Activated CD4-positive, alpha-beta T cell treated with anti-CD3 and anti-CD28 coated beads, Interleukin-10, Interleukin-2, amounts not matched to agents 100 ng/mL and 50 ng/mL, durations not matched to agents 16 hours and 8 hours (primary cell): ENCODE measurements at regions not wholly inside any gene's neighbourhood (a gene's known extent, or its start where the extent isn't known, plus 50 kb on each side); places are given as distances from the start of the nearest gene placed in this dataset.
A peak's percentile ranks its signal among the peaks of the same experiment; 100 is the strongest.

Experiments used
- DNase-seq: peaks from one replicate; pipeline ENCODE4 v3.0.0-alpha.2; 2020

GRCh38 chr3:106806964-106807363 lies 570.3 kb upstream of the CCDC54 start:
- no peak for DNase-seq

- no peak for DNase-seq
Measured at GRCh38 chr3:106809041-106809440, 568.2 kb upstream of the CCDC54 start.

DNA sequence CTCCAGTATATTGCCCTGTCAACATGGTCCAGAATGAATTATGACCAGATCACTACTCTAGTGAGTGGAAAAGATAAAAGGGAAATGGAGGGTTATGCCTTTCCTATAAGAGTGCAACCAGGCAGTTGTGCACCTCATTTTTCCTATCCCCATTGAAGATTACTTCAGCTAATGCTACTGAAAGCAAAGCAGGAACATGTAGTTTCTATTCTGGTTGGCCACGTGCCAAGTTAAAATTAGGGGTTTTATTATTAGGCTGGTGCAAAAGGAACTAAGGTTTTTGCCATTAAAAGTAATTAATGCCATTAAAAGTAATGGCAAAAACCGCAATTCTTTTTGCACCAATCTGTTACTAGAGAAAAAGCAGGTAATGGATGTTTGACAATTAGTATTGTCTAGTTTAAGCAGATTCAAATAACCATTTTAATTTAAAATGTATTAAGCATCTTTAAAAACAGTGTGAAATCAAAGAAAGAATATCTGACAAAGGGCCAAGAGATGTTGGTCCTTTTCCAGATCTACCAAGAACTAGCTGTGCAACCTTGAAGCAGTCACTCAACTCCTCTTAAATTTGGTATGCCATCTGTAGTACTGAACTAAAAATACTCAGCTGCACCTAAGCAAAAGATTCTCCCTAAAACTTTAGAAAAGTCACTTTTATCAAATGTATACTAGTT lies 567.5 kb upstream of the CCDC54 start:
- DNase-seq: no peak

GRCh38 chr3:106810300-106810875 lies 566.9 kb upstream of the CCDC54 start:
- no peak for DNase-seq

DNA sequence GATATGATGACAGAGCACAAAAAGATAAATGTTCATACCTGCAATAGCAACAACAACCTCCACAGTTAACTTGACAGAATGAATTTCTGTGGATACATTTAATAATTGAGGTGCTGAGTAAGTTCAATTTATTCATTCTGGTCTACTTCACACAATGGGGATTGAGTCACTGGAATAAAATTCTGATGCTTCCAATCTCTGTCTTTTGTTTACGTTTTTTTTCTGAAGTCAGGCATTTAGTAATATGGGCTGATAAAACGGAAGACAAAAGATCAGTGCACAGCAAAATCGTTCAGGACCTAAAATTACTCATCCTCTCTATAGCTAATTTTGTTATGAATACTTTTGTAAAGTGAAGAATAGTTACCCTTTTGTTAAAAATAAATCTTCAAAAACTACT lies 565.9 kb upstream of the CCDC54 start:
- no peak for DNase-seq

- no peak for DNase-seq
Measured at GRCh38 chr3:106813742-106814141, 563.5 kb upstream of the CCDC54 start.

- DNase-seq: no peak
Measured at GRCh38 chr3:106814231-106814630, 563.0 kb upstream of the CCDC54 start.

DNA sequence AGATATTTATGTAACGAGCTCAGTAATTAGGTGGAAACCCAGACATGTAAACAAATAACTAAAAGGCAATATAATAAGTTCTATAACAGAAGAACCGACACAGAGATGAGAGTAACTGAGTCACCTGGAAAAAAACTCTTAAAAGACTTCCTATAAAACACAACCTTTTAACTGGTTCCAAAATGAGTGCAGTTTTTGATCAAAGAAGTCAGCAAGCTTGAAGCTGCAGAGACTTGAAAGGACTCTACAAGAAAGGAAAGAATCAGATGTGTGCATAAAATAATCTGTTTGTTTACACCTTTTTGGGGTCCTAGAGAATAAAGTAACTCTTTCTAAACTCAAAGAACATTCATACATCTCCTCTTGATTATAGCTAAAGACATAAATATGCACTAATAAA lies 560.4 kb upstream of the CCDC54 start:
- no peak for DNase-seq

DNA sequence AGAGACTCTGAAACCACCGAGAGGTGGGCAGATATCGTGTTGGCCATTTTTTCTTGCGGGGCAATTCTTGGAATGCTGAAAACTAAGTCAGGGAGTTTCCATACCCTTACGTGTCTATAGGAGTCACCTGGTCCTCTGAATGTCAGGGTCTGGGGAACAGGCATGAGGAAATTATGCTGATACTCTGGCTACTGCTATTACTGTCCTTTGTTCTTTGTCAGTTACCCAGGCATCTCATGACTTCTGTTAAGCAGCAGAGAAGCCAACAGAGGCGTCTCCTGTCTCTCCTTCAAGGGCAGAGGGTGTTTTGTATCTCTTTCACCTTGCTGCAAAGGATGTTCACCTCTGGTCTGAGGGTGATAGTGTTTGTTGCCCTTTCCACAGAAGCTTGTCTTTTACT lies 559.5 kb upstream of the CCDC54 start:
- no peak for DNase-seq

- DNase-seq: no peak
Measured at GRCh38 chr3:106819440-106819839, 557.8 kb upstream of the CCDC54 start.

DNA sequence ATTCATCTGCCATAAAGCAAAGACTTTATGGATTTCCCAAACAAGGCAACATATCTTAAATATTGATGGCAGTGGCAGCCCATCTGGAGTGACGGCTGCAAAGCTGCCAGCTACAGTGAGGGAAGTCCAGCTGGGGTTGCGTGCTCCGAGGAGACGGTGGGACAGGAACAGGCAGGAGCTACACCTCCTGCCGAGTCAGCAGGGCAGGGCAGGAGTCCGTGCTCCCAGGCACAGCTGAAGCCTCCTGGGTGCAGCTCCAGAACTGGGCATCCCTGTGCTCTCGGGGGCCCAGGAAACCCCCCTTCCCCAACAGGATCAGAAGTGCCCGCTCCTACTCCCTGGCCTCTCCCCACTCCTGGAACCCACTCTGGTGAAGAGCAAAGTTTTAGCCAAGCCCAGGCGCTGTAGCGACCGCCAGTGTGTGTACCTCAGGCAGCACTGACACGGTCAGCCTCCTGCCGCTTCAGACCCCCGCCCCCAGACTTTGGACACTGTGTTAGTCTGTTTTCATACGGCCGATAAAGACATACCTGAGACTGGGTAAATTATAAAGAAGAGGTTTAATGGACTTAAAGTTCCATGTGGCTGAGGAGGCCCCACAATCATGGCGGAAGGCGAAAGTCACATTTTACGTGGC lies 556.4 kb upstream of the CCDC54 start:
- DNase-seq: no peak

GRCh38 chr3:106821801-106822200 lies 555.4 kb upstream of the CCDC54 start:
- DNase-seq: no peak

GRCh38 chr3:106822204-106822603 lies 555.0 kb upstream of the CCDC54 start:
- no peak for DNase-seq

- DNase-seq: no peak
Measured at GRCh38 chr3:106823701-106824100, 553.5 kb upstream of the CCDC54 start.

DNA sequence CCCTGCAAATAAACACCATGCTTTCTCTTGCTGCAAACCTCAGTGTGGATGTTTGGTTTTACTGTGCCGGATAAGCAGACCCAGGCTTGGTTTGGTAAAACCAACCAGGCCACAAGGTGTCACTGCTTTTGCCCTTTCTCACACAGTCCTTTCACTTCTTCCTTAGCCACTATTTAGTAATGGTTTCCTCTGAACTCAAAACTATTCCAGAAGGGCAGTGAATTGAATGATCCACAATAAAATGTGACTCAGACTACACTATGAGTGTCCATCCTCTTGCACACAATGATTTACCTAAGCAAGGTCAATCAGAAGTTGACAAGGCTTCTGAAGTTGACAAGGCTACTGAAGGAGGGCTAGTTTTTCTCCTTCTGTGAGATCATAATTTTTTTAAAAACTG lies 552.4 kb upstream of the CCDC54 start:
- peak; percentile 1 for DNase-seq

DNA sequence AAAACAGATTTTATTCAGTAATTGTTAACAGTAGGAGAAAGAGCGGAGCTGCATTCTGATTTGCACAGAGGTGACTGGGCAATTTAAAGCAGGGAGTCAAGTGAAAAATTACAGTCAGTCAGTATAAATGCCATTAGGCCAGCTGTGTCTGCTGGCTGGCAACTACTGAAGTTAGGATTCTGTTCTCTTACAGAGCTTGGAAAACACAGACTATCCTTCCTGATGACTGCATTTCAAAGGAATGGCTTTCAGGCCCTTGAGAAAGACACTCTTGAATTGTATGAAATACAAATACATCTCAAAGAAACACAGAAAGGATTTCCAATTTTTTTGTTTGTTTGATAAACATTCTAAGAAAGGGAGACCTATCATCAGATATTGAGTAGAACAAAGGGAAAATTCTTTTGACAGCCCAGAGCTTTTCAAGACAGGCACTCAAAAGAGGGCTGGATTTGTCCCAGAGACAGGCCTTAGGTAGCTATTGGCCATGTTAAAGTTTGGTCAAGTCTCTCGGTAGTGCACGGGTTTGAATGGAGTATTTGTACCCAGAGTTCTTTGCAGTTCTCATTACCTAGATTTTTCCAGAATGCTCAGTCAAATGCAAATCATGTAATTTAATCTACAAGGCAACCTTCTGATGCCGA lies 551.2 kb upstream of the CCDC54 start:
- DNase-seq: no peak

- no peak for DNase-seq
Measured at GRCh38 chr3:106826791-106827311, 550.4 kb upstream of the CCDC54 start.

GRCh38 chr3:106827515-106828213 lies 549.6 kb upstream of the CCDC54 start:
- no peak for DNase-seq

- no peak for DNase-seq
Measured at GRCh38 chr3:106829206-106829605, 548.0 kb upstream of the CCDC54 start.

DNA sequence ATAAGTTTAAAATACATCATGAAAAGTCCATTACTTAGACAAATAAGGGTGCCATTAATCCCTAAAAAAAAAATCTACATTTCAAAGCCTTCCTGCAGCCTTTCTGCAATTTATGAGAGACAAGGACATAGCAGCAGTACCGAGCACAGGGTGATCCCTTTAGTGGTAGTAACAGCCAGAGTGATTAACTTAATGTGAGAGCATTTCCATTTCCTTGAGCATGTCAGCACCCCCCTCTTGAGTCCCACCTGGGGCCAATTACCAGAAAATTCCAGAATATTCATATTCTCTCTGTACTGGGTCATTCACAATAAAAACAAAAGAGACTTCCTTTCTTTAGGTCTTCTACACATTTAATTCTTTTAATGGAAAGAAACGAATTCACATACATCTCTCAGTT lies 546.9 kb upstream of the CCDC54 start:
- DNase-seq: no peak

DNA sequence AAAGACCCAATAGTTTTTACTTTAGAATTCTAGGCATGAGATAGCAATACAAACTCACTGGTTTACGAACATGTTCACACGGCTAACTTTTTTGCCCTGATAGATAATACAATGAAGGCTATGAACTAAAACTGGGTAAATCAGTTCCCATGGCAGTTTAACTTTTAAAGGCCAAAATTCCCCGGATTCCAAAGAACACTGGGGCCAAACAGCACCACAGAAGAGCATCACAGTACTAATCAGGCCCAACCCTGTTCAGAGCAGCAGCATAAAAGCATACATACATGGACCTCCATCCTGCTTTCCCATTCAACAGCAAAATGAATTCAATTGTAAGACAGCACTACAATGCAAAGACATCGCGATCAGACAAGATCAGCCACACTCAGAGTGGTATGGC lies 540.3 kb upstream of the CCDC54 start:
- DNase-seq: no peak

- no peak for DNase-seq
Measured at GRCh38 chr3:106837616-106838015, 539.6 kb upstream of the CCDC54 start.

- DNase-seq: no peak
Measured at GRCh38 chr3:106839576-106840280, 537.5 kb upstream of the CCDC54 start.
